EH (cell line): ENCODE measurements at regions not wholly inside any gene's neighbourhood (a gene's known extent, or its start where the extent isn't known, plus 50 kb on each side); places are given as distances from the start of the nearest gene placed in this dataset.

Source experiments
- DNase-seq: peaks from one replicate; pipeline ENCODE4 v3.0.0-alpha.2; 2015; ENCODE audit warnings: low read depth

- no peak for DNase-seq
Measured at GRCh38 chr12:23185346-23185745, 560.4 kb downstream of the ETNK1 start.

GRCh38 chr12:23186950-23187349 is 562.0 kb downstream of the ETNK1 start:
- DNase-seq, result no peak

GRCh38 chr12:23193552-23193951 is 568.6 kb downstream of the ETNK1 start:
- no peak for DNase-seq

- DNase-seq, result peak; percentile 32
Measured at GRCh38 chr12:23197266-23197665, 572.3 kb downstream of the ETNK1 start.

GRCh38 chr12:23202728-23203127 is 577.8 kb downstream of the ETNK1 start:
- DNase-seq, result no peak

GRCh38 chr12:23204933-23205778 is 580.2 kb downstream of the ETNK1 start:
- DNase-seq, result peak; percentile 53

GRCh38 chr12:23209793-23210192 is 584.8 kb downstream of the ETNK1 start:
- no peak for DNase-seq

GRCh38 chr12:23210573-23210972 is 585.6 kb downstream of the ETNK1 start:
- no peak for DNase-seq

GRCh38 chr12:23211384-23212320 is 586.7 kb downstream of the ETNK1 start:
- no peak for DNase-seq

- no peak for DNase-seq
Measured at GRCh38 chr12:23217158-23217557, 592.2 kb downstream of the ETNK1 start.

GRCh38 chr12:23217667-23218066 is 592.7 kb downstream of the ETNK1 start:
- DNase-seq, result no peak

GRCh38 chr12:23221066-23221465 is 596.1 kb downstream of the ETNK1 start:
- DNase-seq, result no peak

- DNase-seq, result no peak
Measured at GRCh38 chr12:23221926-23222325, 597.0 kb downstream of the ETNK1 start.

- peak; percentile 1 for DNase-seq
Measured at GRCh38 chr12:23222801-23223200, 597.8 kb downstream of the ETNK1 start.

- no peak for DNase-seq
Measured at GRCh38 chr12:23228101-23228500, 603.1 kb downstream of the ETNK1 start.

GRCh38 chr12:23230899-23231298 is 605.9 kb downstream of the ETNK1 start:
- DNase-seq, result no peak

- DNase-seq, result no peak
Measured at GRCh38 chr12:23236066-23236780, 611.3 kb downstream of the ETNK1 start.

GRCh38 chr12:23236811-23237210 is 611.8 kb downstream of the ETNK1 start:
- no peak for DNase-seq

GRCh38 chr12:23238190-23238589 is 613.2 kb downstream of the ETNK1 start:
- no peak for DNase-seq

- no peak for DNase-seq
Measured at GRCh38 chr12:23238957-23239356, 614.0 kb downstream of the ETNK1 start.

- no peak for DNase-seq
Measured at GRCh38 chr12:23245186-23245585, 620.2 kb downstream of the ETNK1 start.

GRCh38 chr12:23253191-23253590 is 628.2 kb downstream of the ETNK1 start:
- no peak for DNase-seq
